ENCODE measurements at regions not wholly inside any gene's neighbourhood (a gene's known extent, or its start where the extent isn't known, plus 50 kb on each side); places are given as distances from the start of the nearest gene placed in this dataset.

DNA sequence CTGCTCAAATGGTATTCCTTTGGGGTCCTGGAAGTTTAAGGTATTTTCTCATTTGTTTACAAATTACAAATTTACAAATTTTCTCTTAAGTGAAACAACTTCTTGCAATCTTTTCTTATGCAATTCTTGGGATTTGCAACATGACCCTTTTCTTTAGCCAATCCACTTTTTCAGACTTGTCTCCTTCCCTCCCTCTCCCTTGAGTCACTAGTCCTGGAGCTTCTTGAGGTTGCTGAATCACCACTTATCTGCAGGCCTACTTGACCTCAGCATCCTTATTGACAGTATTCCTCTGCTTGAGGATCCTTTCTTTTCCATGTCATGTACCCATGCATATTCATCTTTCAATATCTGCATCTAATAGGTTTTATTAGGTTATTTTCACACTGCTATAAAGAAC lies 302.8 kb upstream of the ADAMTS5 start:
- TF ChIP-seq, protein P1, sequence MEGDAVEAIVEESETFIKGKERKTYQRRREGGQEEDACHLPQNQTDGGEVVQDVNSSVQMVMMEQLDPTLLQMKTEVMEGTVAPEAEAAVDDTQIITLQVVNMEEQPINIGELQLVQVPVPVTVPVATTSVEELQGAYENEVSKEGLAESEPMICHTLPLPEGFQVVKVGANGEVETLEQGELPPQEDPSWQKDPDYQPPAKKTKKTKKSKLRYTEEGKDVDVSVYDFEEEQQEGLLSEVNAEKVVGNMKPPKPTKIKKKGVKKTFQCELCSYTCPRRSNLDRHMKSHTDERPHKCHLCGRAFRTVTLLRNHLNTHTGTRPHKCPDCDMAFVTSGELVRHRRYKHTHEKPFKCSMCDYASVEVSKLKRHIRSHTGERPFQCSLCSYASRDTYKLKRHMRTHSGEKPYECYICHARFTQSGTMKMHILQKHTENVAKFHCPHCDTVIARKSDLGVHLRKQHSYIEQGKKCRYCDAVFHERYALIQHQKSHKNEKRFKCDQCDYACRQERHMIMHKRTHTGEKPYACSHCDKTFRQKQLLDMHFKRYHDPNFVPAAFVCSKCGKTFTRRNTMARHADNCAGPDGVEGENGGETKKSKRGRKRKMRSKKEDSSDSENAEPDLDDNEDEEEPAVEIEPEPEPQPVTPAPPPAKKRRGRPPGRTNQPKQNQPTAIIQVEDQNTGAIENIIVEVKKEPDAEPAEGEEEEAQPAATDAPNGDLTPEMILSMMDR (IDR thresholded peaks at IDR 0.05): no peak
- TF ChIP-seq POLR2A (IDR thresholded peaks at IDR 0.05): no peak

All from uterus (tissue), 2 donors.